Occipital lobe (tissue), 1 donor: ENCODE measurements at regions not wholly inside any gene's neighbourhood (a gene's known extent, or its start where the extent isn't known, plus 50 kb on each side); places are given as distances from the start of the nearest gene placed in this dataset.

Experiments used
- DNase-seq: peaks from one replicate; lab custom pipeline; 2025; lab: John Stamatoyannopoulos, UW

DNA sequence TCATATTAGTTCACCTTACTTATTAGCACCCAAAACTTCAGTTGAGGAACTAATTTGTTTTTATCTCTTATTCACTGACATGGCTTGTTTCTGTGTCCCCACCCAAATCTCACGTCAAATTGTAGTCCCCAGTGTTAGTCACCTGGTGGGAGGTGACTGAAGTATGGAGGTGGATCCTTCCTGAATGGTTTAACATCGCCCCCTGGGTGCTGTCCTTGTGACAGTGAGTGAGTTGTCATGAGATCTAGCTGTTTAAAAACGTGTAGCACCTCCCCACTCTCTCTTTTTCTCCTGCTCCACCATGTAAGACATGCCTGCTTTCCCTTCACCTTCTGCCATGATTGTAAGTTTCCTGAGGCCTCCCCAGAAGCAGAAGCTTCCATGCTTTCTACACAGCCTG is 75.0 kb upstream of the HECTD2 start:
- DNase-seq = no peak

- no peak for DNase-seq
These were observed 70.4 kb upstream of the HECTD2 start for GRCh38 chr10:91339729-91340128.

- DNase-seq = peak; percentile 48
These were observed 69.4 kb upstream of the HECTD2 start for GRCh38 chr10:91340613-91341362.

- DNase-seq = no peak
These were observed 68.5 kb upstream of the HECTD2 start for GRCh38 chr10:91341686-91342085.

- DNase-seq = no peak
These were observed 67.1 kb upstream of the HECTD2 start for GRCh38 chr10:91343010-91343409.

DNA sequence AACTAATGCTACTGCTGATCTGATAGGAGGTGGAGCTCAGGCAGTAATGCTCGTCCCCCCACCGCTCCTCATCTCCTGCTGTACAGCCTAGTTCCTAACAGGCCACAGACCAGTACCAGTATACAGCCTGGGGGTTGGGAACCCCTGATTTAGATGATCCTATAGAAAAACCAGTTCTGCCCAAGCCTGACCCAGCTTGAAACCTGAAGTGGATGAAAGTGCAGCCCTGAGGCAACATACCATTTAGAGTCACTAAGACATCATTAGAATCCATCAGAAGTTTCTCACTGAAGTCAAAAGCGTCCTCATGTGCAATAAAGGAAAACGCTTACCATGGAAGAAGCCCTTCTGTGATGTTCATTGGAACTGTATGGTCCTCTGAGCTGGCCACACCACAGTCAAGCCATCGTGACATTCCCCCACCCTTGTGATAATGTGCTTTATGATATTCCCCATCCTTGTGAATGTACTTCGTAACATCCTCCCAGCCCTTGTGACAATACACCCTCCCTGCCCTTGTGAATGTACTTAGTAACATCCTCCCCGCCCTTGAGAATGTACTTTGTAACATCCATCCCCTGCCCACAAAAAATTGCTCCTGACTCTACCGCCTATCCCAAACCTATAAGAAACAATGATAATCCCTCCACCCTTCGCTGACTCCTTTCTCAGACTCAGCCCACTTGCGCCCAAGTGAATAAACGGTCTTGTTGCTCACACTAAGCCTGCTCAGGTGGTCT is 65.9 kb upstream of the HECTD2 start:
- no peak for DNase-seq

DNA sequence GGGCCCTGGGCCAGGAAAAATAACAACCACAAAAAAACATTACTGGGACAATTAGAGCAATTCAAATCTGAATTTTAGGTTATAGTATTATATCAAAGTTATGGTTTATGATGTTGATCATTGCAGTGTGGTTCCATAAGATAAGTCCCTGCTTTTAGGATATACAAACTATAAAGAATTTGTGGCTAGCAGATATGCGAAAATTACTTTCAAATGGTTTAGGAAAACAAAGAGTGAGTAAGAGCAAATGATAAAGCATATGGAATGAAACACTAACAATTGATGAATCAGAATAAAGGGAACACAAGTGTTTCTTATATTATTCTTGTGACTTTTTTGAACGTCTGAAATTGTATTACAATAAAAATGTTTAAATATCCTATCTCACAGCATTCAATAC is 64.4 kb upstream of the HECTD2 start:
- DNase-seq = no peak

DNA sequence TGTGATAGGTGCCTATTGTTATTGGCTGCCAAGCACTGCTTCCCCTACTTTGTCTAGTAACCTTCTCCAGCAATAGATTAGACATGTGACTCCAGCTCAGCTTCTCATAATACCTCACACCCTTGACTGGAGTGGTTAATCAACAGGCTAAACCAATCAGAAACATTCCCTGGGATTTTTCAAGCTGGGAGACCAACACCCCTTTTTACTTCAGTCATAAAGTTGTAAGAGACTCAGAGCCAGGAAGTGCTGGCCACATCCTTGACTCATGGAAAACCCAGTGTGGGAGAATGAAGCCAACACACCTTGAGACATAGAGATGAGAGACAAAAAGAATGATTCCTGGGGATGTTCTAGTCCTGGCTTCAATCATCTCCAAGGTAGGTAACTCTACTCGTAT is 62.6 kb upstream of the HECTD2 start:
- DNase-seq = no peak

DNA sequence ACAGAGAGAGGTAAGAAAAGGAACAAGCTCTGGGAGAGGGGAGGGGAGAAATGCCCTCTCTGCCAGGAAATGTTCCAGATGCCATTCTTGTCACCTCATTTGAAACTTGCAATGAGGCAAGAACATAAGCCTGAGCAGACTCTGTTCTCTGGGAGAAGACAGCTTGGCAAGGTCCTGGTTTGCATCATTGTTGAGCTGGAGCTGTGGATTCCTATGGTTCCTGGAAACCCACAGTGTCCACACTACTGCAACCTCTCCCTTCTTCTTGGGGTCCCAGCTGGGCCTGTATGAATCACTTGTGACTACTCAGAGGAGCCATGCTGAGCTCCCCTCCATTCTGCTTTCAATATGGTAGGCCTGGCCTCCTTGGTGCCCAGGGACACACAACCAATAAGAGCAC is 60.8 kb upstream of the HECTD2 start:
- no peak for DNase-seq

- DNase-seq = no peak
These were observed 59.5 kb upstream of the HECTD2 start for GRCh38 chr10:91350651-91351081.

GRCh38 chr10:91352760-91353159 is 57.4 kb upstream of the HECTD2 start:
- DNase-seq = no peak

DNA sequence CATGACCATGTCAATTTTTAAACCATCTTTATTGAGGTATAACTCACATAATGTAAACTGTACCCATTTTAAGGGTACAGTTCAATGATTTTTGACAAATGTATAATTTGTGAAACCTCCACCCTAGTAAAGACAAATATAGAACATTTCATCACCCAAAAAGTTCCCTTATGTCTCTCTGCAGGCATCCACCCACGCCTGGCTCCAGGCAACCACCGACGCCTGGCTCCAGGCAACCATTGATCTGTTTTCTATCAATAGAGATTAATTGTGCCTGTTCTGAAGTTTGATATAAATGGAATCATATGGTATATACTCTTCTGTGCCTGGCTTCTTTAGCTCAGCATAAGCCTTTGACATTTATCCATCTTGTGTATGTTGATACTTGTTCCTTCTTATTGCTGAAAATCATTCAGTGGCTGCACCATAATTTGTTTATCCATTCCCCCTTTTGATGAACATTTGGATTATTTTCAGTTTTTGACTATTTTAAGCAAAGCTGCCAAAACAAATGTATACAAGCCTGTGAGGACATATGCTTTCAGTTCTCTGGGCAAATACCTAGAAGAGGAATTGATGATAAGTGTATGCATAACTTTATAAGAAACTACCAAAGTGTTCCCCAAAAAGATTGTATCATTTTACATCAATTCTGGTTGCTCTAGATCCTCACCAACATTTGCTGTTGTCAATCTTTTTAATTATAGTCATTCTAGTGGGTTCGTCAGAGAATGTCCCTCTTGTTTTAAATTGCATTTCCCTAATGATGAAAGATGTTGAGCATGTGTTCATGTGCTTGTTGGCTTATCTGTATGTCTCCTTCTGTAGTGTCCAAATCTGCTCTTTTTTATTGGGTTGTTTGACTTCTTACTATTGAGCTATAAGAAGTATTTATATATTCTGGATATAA is 55.7 kb upstream of the HECTD2 start:
- DNase-seq = no peak

DNA sequence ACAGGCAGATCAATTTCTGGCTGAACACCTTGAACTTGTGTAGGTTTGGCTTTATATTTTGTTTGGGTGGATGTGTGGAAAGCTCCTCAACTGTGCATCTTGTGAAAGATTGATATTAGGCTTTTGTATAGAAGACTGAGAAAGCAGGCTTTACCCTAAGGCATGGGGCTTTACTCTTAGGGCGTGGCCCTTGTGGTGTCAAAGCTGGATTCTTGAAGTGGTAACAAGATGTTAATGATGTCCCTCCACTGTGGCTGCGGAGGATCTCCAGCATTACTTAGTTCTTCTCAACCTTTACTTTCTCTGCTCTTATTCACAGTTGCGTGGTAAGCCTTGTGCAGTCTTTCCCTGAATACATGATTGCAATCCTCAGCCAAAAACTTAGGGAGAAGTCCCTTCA is 54.1 kb upstream of the HECTD2 start:
- no peak for DNase-seq

GRCh38 chr10:91357497-91357896 is 52.6 kb upstream of the HECTD2 start:
- DNase-seq = no peak
